ENCODE measurements at regions not wholly inside any gene's neighbourhood (a gene's known extent, or its start where the extent isn't known, plus 50 kb on each side); places are given as distances from the start of the nearest gene placed in this dataset.

- Histone ChIP-seq H3K4ac (ENCODE audit: low read depth, low read length) (no peak overlapping the region), H3K9me1 (ENCODE audit: insufficient read depth, low read length) (no peaks in the 10 kb centered on the region), H3K4me2 (ENCODE audit: low read depth, low read length) (no peak overlapping the region), H4K8ac (ENCODE audit: low read depth in 2 of 2, low read length in 2 of 2) (no peak overlapping the region), H4K5ac (ENCODE audit: low read depth, low read length) (no peak overlapping the region), H3K4me3 (ENCODE audit: insufficient read depth, low read depth, low read length) (no peak overlapping the region), H3K18ac (ENCODE audit: low read depth, low read length) (no peak overlapping the region), H3K4me1 (ENCODE audit: control insufficient read depth, insufficient read depth, low read length) (peaks cover 5% of the 10 kb centered on the region; the same call in 1 of the 2 replicates), H2AFZ (replicated peaks; ENCODE audit: low read length, poor library complexity) (no peak overlapping the region), H2BK120ac (ENCODE audit: low read depth, low read length) (no peak overlapping the region; the same call in 1 of the 2 replicates), H2AK9ac (replicated peaks; ENCODE audit: low read depth, low read length, poor library complexity) (no peak overlapping the region), H3K23ac (ENCODE audit: low read depth, low read length) (no peak overlapping the region), H3K27ac (ENCODE audit: insufficient read depth, low read length) (no peak overlapping the region), H3K14ac (replicated peaks; ENCODE audit: low read depth, low read length) (no peak overlapping the region), H3K9ac (ENCODE audit: low read depth, low read length) (no peak overlapping the region), H3K36me3 (ENCODE audit: control insufficient read depth, insufficient read depth, low read length) (no peaks in the 10 kb centered on the region), H3K79me1 (ENCODE audit: low read depth in 1 of 2, low read length in 2 of 2) (no peaks in the 10 kb centered on the region), H2BK15ac (ENCODE audit: low read depth, low read length) (no peak overlapping the region), H2BK20ac (ENCODE audit: low read depth, low read length) (no peak overlapping the region; the same call in 1 of the 2 replicates), H3K56ac (ENCODE audit: extremely low read depth, insufficient read depth, low read length) (no peak overlapping the region), H3K9me3 (ENCODE audit: control insufficient read depth, insufficient read depth, low read length) (0 out of 2 replicates have a peak, but pooled peaks cover 2% of the 10 kb centered on the region), H4K91ac (ENCODE audit: insufficient read depth, low read depth, low read length) (0 out of 2 replicates have a peak overlapping the region, but pooled peaks have one; percentile 22), H4K20me1 (ENCODE audit: insufficient read depth, low read length) (no peaks in the 10 kb centered on the region), H2AK5ac (ENCODE audit: low read depth, low read length) (no peak overlapping the region), H2BK5ac (ENCODE audit: low read depth, low read length, poor library complexity, severe bottlenecking) (no peak overlapping the region), H3K27me3 (ENCODE audit: control insufficient read depth, insufficient read depth, low read length) (no peaks in the 10 kb centered on the region)
- intact Hi-C loops (cut with micrococcal nuclease) = no loop called here
- DNase-seq (no peak), ATAC-seq (ENCODE audit: low read depth) (no peak)
- in situ Hi-C loops (cut with MboI; ENCODE audit: low sequenced_read_pairs) = no loop called here
- 63% methylated on average over 2 of the region's 5 CpGs; no CpG with 5 or more reads in 1 of the 2 experiments for WGBS, 2 experiments (ENCODE audit: extremely low coverage in 2 of 2, insufficient read length in 1 of 2)
- dilution Hi-C loops (cut with HindIII; ENCODE audit: low sequenced_read_pairs, unreplicated experiment) = no loop called here
- BruUV-seq (replicated peaks) = no TSS peak
- TF ChIP-seq CEBPB (IDR thresholded peaks at IDR 0.05; ENCODE audit: low read depth, low read length) = peak; percentile 72
- TF ChIP-seq RFX5 (IDR thresholded peaks at IDR 0.05; ENCODE audit: low read depth, low read length) = no peak
- ChIA-PET POLR2A (ENCODE audit: unreplicated experiment) (no interaction called here), CTCF (interaction anchor here (0.5 kb wide), 1 partner anchor 10 kb away, joined by 3 read pairs; no protein-coding TSS in a partner anchor)
Measured at GRCh38 chr10:10777279-10777678, 240.4 kb upstream of the CELF2 start.

All from IMR-90 (cell line).